Inflammatory macrophage treated with lipopolysaccharide for 1 hour (primary cell): ENCODE measurements at regions not wholly inside any gene's neighbourhood (a gene's known extent, or its start where the extent isn't known, plus 50 kb on each side); places are given as distances from the start of the nearest gene placed in this dataset.

Source experiments
- DNase-seq, 2 donors: peaks; one replicate each; pipeline ENCODE4 v3.0.0-alpha.2; 2020 to 2022

- DNase-seq: no peak
These were observed 407.3 kb downstream of the GXYLT1 start for GRCh38 chr12:41737423-41737822.

GRCh38 chr12:41736436-41736835 is 408.2 kb downstream of the GXYLT1 start:
- DNase-seq: no peak

- DNase-seq: no peak
These were observed 413.0 kb downstream of the GXYLT1 start for GRCh38 chr12:41731691-41732090.

DNA sequence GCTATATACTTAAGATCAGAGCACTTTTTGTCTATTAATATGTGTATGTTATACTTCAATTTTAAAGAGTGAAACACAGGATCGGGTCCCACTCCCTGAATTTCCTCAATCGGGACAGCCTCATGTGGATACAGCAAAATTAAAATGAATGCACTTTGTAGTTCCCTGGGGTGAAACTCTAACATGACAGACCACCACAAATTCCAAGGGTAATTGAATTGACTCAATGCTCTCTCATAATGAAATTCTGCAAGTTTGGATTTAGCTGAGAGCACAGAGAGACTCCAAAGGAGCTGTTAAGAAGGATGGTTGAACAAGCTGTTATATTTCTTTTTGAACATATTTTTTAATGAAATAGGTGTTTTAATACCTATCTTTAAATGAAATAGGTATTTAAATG is 413.6 kb downstream of the GXYLT1 start:
- DNase-seq: no peak

DNA sequence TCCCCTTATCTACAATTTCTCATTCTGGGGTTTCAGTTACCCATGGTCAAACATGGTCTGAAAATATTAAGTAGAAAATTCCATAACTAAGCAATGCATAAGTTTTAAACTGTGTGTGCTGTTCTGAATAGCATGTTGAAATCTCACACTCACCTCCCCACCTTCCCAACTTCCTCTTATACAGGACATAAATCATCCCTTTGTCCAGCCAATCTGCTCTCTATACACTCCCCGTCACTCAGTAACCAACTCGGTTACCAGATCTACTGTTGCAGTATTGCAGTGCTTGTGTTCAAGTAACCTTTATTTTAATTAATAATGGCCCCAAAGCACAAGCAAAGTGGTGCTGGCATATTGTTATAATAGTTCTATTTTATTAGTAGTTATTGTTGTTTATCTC is 420.5 kb downstream of the GXYLT1 start:
- DNase-seq: peak; percentile 7 to 12

GRCh38 chr12:41719214-41719613 is 425.5 kb downstream of the GXYLT1 start:
- no peak for DNase-seq

- DNase-seq: no peak
These were observed 429.4 kb downstream of the GXYLT1 start for GRCh38 chr12:41715256-41715655.

DNA sequence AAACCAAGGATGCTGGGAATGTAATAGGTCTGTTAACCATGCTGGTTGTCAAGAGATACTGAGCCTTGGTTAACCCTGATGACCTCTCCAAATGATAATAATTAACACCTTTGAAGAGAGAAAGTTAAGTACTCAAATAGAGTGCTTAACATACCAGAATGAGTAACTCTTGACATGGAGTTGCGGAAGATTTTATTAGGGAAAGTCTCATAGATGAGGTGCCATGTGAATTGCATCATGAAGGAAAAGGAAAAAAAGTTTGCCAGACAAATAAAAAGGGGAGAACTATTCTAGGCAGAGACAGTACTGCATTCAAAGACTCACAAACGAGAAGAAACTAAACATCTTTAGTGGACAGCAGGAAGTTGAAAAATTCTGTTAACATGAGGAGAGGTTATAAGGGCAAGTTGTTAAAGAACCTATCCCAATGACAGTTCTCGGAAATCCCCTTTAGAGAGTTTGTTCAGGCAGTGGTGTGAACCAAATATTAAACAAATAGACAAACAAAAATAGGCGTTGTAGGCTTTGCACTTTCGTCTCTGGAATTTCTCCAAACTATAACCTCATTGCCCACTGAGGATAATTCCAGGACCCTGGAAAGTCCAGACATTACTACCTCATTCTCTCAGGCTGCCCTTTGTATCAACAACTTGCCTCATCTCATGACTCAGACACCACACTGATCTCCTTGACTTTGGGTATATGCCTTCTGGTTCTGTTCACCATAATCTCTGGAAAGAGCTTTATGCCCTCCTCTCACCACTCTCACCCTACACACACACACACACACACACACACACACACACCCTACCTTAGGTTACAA is 435.0 kb downstream of the GXYLT1 start:
- DNase-seq: peak; percentile 46 to 58

GRCh38 chr12:41709012-41709411 is 435.7 kb downstream of the GXYLT1 start:
- no peak for DNase-seq

- no peak for DNase-seq
These were observed 438.3 kb downstream of the GXYLT1 start for GRCh38 chr12:41706376-41706775.

DNA sequence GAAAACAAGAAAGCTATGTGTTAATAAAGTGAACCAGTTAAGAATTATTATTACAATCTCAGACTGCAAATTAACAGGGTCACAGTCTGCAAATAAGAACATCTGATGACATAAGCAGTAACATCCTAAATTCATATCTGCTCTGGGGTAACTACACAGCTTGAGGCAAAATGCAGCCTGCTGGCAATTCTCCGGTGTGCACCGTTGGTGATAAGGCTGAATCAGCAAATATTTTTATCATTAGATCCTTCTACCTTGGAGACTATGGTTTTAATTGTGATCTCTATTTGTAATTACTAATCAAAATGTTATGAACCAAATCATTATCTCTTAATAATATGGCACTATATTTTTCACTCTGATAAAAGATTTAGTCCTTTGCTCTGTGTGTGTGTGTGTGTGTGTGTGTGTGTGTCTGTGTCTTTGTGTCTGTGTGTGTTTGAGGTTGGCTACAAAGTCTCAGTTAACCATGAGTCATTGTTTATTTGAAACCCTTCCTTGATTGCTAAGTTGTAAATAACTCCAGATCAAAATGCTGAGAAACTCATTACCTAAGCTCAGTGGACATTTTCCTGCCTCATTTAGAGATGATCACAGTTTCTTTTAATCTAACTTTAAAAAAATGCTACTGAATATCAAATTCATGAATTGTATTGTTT is 442.6 kb downstream of the GXYLT1 start:
- DNase-seq: no peak

GRCh38 chr12:41700940-41701339 is 443.7 kb downstream of the GXYLT1 start:
- no peak for DNase-seq

- DNase-seq: no peak
These were observed 445.0 kb downstream of the GXYLT1 start for GRCh38 chr12:41699658-41700057.

- peak; percentile 73 to 74 for DNase-seq
These were observed 447.5 kb downstream of the GXYLT1 start for GRCh38 chr12:41697161-41697560.

GRCh38 chr12:41684997-41685396 is 459.7 kb downstream of the GXYLT1 start:
- peak in 1 of 2 donors; percentile 7 for DNase-seq

DNA sequence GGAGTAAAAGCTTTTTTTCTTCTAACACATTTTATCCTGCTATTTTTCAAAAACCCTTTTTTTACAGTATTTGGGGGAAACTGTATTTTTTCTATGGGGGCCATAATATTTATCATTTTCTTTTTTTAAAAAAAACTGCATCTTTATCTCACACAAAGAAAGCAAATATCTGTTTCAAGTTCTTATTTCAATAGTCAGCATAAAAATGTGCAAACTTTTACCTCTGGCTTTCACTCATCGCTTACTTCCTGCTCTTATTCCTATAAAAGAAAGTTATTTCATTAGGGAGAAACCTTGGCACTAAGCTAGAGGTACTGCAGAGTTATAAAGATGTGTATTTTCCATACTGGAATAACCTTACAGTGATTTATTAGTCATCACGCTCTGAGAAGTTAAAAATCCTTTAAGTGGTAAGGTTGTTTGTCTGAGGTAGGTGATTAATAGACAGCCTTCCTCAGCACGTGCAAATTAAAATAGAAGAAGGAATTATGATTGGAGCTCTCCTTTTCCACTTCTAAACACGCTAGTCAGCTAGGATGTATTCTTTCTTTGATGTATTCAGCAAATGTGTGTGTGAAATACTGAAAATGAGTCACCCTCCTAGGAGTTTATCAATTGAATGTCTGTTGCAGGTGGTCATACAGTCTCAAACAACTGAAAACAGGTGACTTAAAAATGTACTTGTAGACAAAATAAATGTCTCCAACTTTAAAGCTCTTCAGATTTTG is 461.0 kb downstream of the GXYLT1 start:
- DNase-seq: no peak

GRCh38 chr12:41683023-41683422 is 461.7 kb downstream of the GXYLT1 start:
- no peak for DNase-seq

GRCh38 chr12:41681898-41682297 is 462.8 kb downstream of the GXYLT1 start:
- DNase-seq: no peak

DNA sequence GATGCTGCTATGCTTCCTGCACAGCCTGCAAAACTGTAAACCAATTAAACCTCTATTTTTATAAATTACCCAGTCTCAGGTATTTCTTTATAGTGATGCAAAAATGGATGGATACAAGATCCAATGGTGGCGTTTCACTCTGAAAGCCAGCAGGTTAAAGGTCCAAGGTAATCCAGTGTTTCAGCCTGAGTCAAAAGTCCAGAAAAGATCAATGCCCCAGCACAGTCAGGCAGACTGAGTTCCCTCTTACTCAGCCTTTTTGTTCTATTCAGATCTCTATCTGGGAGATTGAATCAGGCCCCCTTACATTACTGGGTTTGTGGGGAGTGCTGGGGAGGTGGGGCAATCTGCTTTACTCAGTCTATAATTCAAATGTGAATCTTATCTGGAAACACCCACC is 464.5 kb downstream of the GXYLT1 start:
- DNase-seq: no peak

DNA sequence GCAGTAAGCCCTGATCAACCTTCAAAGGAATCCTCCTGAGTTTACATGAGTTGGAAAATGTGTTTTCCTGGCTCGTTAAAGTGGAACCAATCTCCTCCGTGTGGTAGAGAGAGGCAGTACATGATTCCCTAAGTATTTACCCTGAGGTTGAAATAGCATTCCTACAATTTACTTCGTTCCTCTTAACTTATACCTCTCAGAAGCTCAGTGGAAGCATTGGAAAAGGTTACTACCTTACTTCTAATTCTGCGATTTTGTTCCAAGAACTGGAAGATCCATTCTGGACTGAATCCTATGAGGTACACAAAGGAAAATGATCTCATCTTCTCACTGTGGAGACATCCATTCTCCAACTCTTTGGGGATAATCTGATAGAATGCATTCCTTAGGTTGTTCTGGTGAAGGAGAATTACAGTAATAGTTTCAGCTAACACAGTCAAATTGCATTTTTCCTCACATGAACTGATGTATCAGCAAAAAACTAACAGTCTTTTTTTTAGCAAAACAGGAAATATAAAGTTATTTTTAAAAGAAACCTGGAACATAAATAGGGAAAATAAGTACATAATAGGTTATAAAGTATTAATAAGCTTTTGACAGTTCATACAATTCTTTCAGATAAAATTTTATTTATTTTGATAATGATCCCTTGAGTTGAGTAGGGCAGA is 475.6 kb downstream of the PDZRN4 start:
- DNase-seq: peak; percentile 22 to 47

- DNase-seq: no peak
These were observed 473.1 kb downstream of the PDZRN4 start for GRCh38 chr12:41661141-41661765.

GRCh38 chr12:41656454-41656853 is 468.3 kb downstream of the PDZRN4 start:
- no peak for DNase-seq
